HEK293 (cell line): ENCODE measurements at regions not wholly inside any gene's neighbourhood (a gene's known extent, or its start where the extent isn't known, plus 50 kb on each side); places are given as distances from the start of the nearest gene placed in this dataset.

ENCODE experiments used
- GLI2 ChIP-seq: fragments of 450-650 bp; formaldehyde crosslinking; IDR thresholded peaks from 2 replicates; pipeline ENCODE4; 2017; ENCODE audit warnings: missing biosample characterization, missing genetic modification characterization, low read depth, borderline replicate concordance
- GLIS1 ChIP-seq: fragments of 450-650 bp; formaldehyde crosslinking; IDR thresholded peaks from 2 replicates; pipeline ENCODE4 v1.5.1; 2016; ENCODE audit warnings: missing biosample characterization, missing genetic modification characterization
- HIC1 ChIP-seq: fragments of 450-650 bp; formaldehyde crosslinking; IDR thresholded peaks from 2 replicates; pipeline ENCODE4 v1.5.1; 2016; ENCODE audit warnings: missing biosample characterization, missing genetic modification characterization
- HOXC10 ChIP-seq: sonication (generic); formaldehyde crosslinking; IDR thresholded peaks from 2 replicates; pipeline ENCODE4 v1.8.1; 2023; ENCODE audit warnings: mild to moderate bottlenecking, missing genetic modification reagents
- KLF16 ChIP-seq: fragments of 450-650 bp; formaldehyde crosslinking; IDR thresholded peaks from 2 replicates; pipeline ENCODE4 v1.5.1; 2017; ENCODE audit warnings: missing biosample characterization, missing genetic modification characterization
- KLF17 ChIP-seq: fragments of 450-650 bp; formaldehyde crosslinking; IDR thresholded peaks from 2 replicates; pipeline ENCODE4 v1.5.1; 2016; ENCODE audit warnings: missing biosample characterization, missing genetic modification characterization
- MEIS1 ChIP-seq: sonication (generic); formaldehyde crosslinking; IDR thresholded peaks from 2 replicates; pipeline ENCODE4 v1.8.1; 2022; ENCODE audit warnings: missing genetic modification reagents, mild to moderate bottlenecking, borderline replicate concordance
- MZF1 ChIP-seq: fragments of 450-650 bp; formaldehyde crosslinking; IDR thresholded peaks from 2 replicates; pipeline ENCODE4 v1.5.1; 2017; ENCODE audit warnings: missing biosample characterization, missing genetic modification characterization, borderline replicate concordance
- OVOL3 ChIP-seq: fragments of 450-650 bp; formaldehyde crosslinking; IDR thresholded peaks from 2 replicates; pipeline ENCODE4 v1.5.1; 2016; ENCODE audit warnings: missing biosample characterization, missing genetic modification characterization
- SALL2 ChIP-seq: fragments of 450-650 bp; formaldehyde crosslinking; IDR thresholded peaks from 2 replicates; pipeline ENCODE4 v1.5.0; 2017; ENCODE audit warnings: missing biosample characterization, mild to moderate bottlenecking, missing genetic modification characterization, borderline replicate concordance
- SCRT2 ChIP-seq: fragments of 450-650 bp; formaldehyde crosslinking; IDR thresholded peaks from 2 replicates; pipeline ENCODE4 v1.5.1; 2016; ENCODE audit warnings: missing biosample characterization, missing genetic modification characterization
- SP2 ChIP-seq: fragments of 450-650 bp; formaldehyde crosslinking; IDR thresholded peaks from 2 replicates; pipeline ENCODE4 v1.5.1; 2016; ENCODE audit warnings: missing biosample characterization, missing genetic modification characterization
- SP7 ChIP-seq: fragments of 450-650 bp; formaldehyde crosslinking; IDR thresholded peaks from 2 replicates; pipeline ENCODE4 v1.5.1; 2016; ENCODE audit warnings: missing biosample characterization, missing genetic modification characterization
- YY1 ChIP-seq: fragments of 450-650 bp; formaldehyde crosslinking; IDR thresholded peaks from 2 replicates; pipeline ENCODE4 v1.5.1; 2018; ENCODE audit warnings: missing biosample characterization, missing genetic modification characterization
- ZBTB1 ChIP-seq: fragments of 450-650 bp; formaldehyde crosslinking; IDR thresholded peaks from 2 replicates; pipeline ENCODE4 v1.5.1; 2016; ENCODE audit warnings: missing biosample characterization, missing genetic modification characterization
- ZEB2 ChIP-seq: fragments of 450-650 bp; formaldehyde crosslinking; IDR thresholded peaks from 2 replicates; pipeline ENCODE4 v1.5.1; 2016; ENCODE audit warnings: missing biosample characterization, missing genetic modification characterization
- ZFHX2 ChIP-seq: fragments of 450-650 bp; formaldehyde crosslinking; conservative IDR thresholded peaks from 2 replicates; pipeline ENCODE4 v1.5.1; 2016; ENCODE audit warnings: missing biosample characterization, missing genetic modification characterization
- ZNF157 ChIP-seq: fragments of 450-650 bp; formaldehyde crosslinking; IDR thresholded peaks from 2 replicates; pipeline ENCODE4 v1.5.1; 2016; ENCODE audit warnings: missing biosample characterization, missing genetic modification characterization
- ZNF16 ChIP-seq: fragments of 450-650 bp; formaldehyde crosslinking; IDR thresholded peaks from 2 replicates; pipeline ENCODE4 v1.5.1; 2016; ENCODE audit warnings: low read depth, missing biosample characterization, missing genetic modification characterization
- ZNF2 ChIP-seq: fragments of 450-650 bp; formaldehyde crosslinking; IDR thresholded peaks from 2 replicates; pipeline ENCODE4 v1.5.1; 2016; ENCODE audit warnings: missing biosample characterization, missing genetic modification characterization
- ZNF335 ChIP-seq: fragments of 450-650 bp; formaldehyde crosslinking; conservative IDR thresholded peaks from 2 replicates; pipeline ENCODE4 v1.5.1; 2016; ENCODE audit warnings: missing biosample characterization, missing genetic modification characterization
- ZNF366 ChIP-seq: fragments of 450-650 bp; formaldehyde crosslinking; conservative IDR thresholded peaks from 2 replicates; pipeline ENCODE4 v1.5.1; 2016; ENCODE audit warnings: missing biosample characterization, missing genetic modification characterization
- ZNF391 ChIP-seq: fragments of 450-650 bp; formaldehyde crosslinking; IDR thresholded peaks from 2 replicates; pipeline ENCODE4 v1.5.1; 2016; ENCODE audit warnings: low read depth, missing biosample characterization, missing genetic modification characterization, borderline replicate concordance
- ZNF394 ChIP-seq: fragments of 450-650 bp; formaldehyde crosslinking; IDR thresholded peaks from 2 replicates; pipeline ENCODE4 v1.5.1; 2016; ENCODE audit warnings: missing biosample characterization, missing genetic modification characterization, mild to moderate bottlenecking, moderate library complexity, borderline replicate concordance
- ZNF404 ChIP-seq: fragments of 450-650 bp; formaldehyde crosslinking; IDR thresholded peaks from 2 replicates; pipeline ENCODE4 v1.5.1; 2017; ENCODE audit warnings: missing biosample characterization, missing genetic modification characterization
- ZNF48 ChIP-seq: fragments of 450-650 bp; formaldehyde crosslinking; IDR thresholded peaks from 2 replicates; pipeline ENCODE4 v1.5.1; 2016; ENCODE audit warnings: missing biosample characterization, missing genetic modification characterization
- ZNF501 ChIP-seq: fragments of 450-650 bp; formaldehyde crosslinking; IDR thresholded peaks from 2 replicates; pipeline ENCODE4 v1.5.1; 2016; ENCODE audit warnings: missing biosample characterization, missing genetic modification characterization
- ZNF510 ChIP-seq: fragments of 450-650 bp; formaldehyde crosslinking; IDR thresholded peaks from 2 replicates; pipeline ENCODE4 v1.5.1; 2018; ENCODE audit warnings: mild to moderate bottlenecking, missing genetic modification characterization, missing biosample characterization; ENCODE audit not compliant: insufficient replicate concordance
- ZNF555 ChIP-seq: fragments of 450-650 bp; formaldehyde crosslinking; conservative IDR thresholded peaks from 2 replicates; pipeline ENCODE4 v1.5.1; 2017; ENCODE audit warnings: missing biosample characterization, mild to moderate bottlenecking, missing genetic modification characterization, inconsistent platforms
- ZNF580 ChIP-seq: fragments of 450-650 bp; formaldehyde crosslinking; IDR thresholded peaks from 2 replicates; pipeline ENCODE4 v1.5.1; 2016; ENCODE audit warnings: missing biosample characterization, missing genetic modification characterization
- ZNF610 ChIP-seq: fragments of 450-650 bp; formaldehyde crosslinking; IDR thresholded peaks from 2 replicates; pipeline ENCODE4 v1.5.1; 2016; ENCODE audit warnings: missing biosample characterization, missing genetic modification characterization, borderline replicate concordance
- ZNF629 ChIP-seq: fragments of 450-650 bp; formaldehyde crosslinking; IDR thresholded peaks from 2 replicates; pipeline ENCODE4 v1.5.1; 2017; ENCODE audit warnings: missing biosample characterization, missing genetic modification characterization
- ZNF639 ChIP-seq: fragments of 450-650 bp; formaldehyde crosslinking; IDR thresholded peaks from 2 replicates; pipeline ENCODE4 v1.5.1; 2016; ENCODE audit warnings: missing biosample characterization, missing genetic modification characterization
- ZNF692 ChIP-seq: fragments of 450-650 bp; formaldehyde crosslinking; IDR thresholded peaks from 2 replicates; pipeline ENCODE4 v1.5.1; 2016; ENCODE audit warnings: missing biosample characterization, missing genetic modification characterization
- ZNF76 ChIP-seq: fragments of 450-650 bp; formaldehyde crosslinking; IDR thresholded peaks from 2 replicates; pipeline ENCODE4; 2016; ENCODE audit warnings: low read depth, missing biosample characterization, missing genetic modification characterization, borderline replicate concordance
- ZNF768 ChIP-seq: fragments of 450-650 bp; formaldehyde crosslinking; IDR thresholded peaks from 2 replicates; pipeline ENCODE4 v1.5.1; 2018; ENCODE audit warnings: missing biosample characterization, mild to moderate bottlenecking, missing genetic modification characterization

GRCh38 chr3:72123908-72124441 is 339.0 kb upstream of the PROK2 start (continued):
- TF ChIP-seq ZNF510 (tag by site-specific recombination) = no peak
- peak; percentile 45 for TF ChIP-seq ZNF335
- peak; percentile 70; the same call in 1 of the 2 replicates for TF ChIP-seq MEIS1 (CRISPR knock-in tag)
- peak; percentile 83 for TF ChIP-seq KLF17 (tag by site-specific recombination)
- peak; percentile 70; the same call in 1 of the 2 replicates for TF ChIP-seq ZNF2 (tag by site-specific recombination)
- peak; percentile 61; the same call in 1 of the 2 replicates for TF ChIP-seq SCRT2 (tag by site-specific recombination)
- peak; percentile 33; the same call in 1 of the 2 replicates for TF ChIP-seq SP2 (tag by site-specific recombination)
- TF ChIP-seq OVOL3 (tag by site-specific recombination) = peak; percentile 61; the same call in 1 of the 2 replicates
- no peak for TF ChIP-seq ZNF16 (tag by site-specific recombination)
- TF ChIP-seq ZNF391 = peak; percentile 93; the same call in 1 of the 2 replicates
- peak; percentile 84; the same call in 1 of the 2 replicates for TF ChIP-seq GLI2 (tag by site-specific recombination)
- TF ChIP-seq ZNF692 = peak; percentile 94
- peak; percentile 94; the same call in 1 of the 2 replicates for TF ChIP-seq MZF1 (tag by site-specific recombination)
- peak; percentile 81; the same call in 1 of the 2 replicates for TF ChIP-seq ZNF394 (tag by site-specific recombination)
- TF ChIP-seq HOXC10 (CRISPR knock-in tag) = no peak
- no peak for TF ChIP-seq YY1 (tag by site-specific recombination)
- no peak for TF ChIP-seq ZFHX2 (tag by site-specific recombination)
- TF ChIP-seq ZNF404 (tag by site-specific recombination) = no peak
- TF ChIP-seq SP7 (tag by site-specific recombination) = peak; percentile 98
- peak; percentile 79; the same call in 1 of the 2 replicates for TF ChIP-seq ZNF610 (tag by site-specific recombination)
- no peak for TF ChIP-seq ZNF48 (tag by site-specific recombination)
- TF ChIP-seq ZNF629 (tag by site-specific recombination) = peak; percentile 98
- TF ChIP-seq ZNF157 (tag by site-specific recombination) = no peak
- TF ChIP-seq ZNF580 (tag by site-specific recombination) = 0 out of 2 replicates have a peak, but pooled peaks have one; percentile 32
- no peak for TF ChIP-seq ZNF768 (tag by site-specific recombination)
- TF ChIP-seq GLIS1 (tag by site-specific recombination) = peak; percentile 86
- TF ChIP-seq ZNF76 (tag by site-specific recombination) = no peak
- TF ChIP-seq ZBTB1 = peak; percentile 78; the same call in 1 of the 2 replicates
- peak; percentile 41; the same call in 1 of the 2 replicates for TF ChIP-seq KLF16 (tag by site-specific recombination)
- peak; percentile 94 for TF ChIP-seq ZNF639 (tag by site-specific recombination)
- TF ChIP-seq ZNF555 (tag by site-specific recombination) = no peak
- no peak for TF ChIP-seq SALL2 (tag by site-specific recombination)
- TF ChIP-seq ZNF501 (tag by site-specific recombination) = peak; percentile 73
- peak; percentile 98 for TF ChIP-seq ZNF366
- peak; percentile 82 for TF ChIP-seq HIC1
- peak; percentile 77 for TF ChIP-seq ZEB2 (tag by site-specific recombination)
